ENCODE measurements at regions not wholly inside any gene's neighbourhood (a gene's known extent, or its start where the extent isn't known, plus 50 kb on each side); places are given as distances from the start of the nearest gene placed in this dataset.

DNA sequence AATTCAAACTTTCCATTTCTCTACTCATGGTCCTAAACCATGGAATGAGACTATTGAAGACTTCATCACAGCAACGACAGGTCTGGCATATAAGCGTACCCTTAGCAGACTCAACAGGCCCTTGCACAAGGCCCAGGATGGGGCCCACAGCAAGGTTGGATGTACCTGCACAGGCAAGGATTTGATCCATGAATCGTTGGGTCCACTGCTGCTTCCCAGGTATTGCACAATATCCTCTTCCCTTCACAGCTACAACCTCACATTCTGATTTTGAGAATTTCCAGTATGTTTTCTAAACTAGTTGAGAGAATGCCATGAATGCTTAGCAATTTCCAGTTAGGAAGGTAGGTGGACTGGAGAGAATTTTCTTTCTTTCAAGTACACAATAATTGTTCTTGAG lies 515.8 kb downstream of the SUCLG1 start:
- Histone ChIP-seq H2BK5ac (ENCODE audit: low read length) (peak overlapping the region; percentile 56), H3K4me3 (ENCODE audit: low read length) (no peak overlapping the region), H3K18ac (ENCODE audit: low read length) (peak overlapping the region; percentile 54), H3K36me3 (ENCODE audit: control insufficient read depth, insufficient read depth, low read length) (no peaks in the 10 kb centered on the region), H3K9ac (ENCODE audit: low read length) (no peak overlapping the region), H3K27me3 (ENCODE audit: insufficient read depth, low read length, poor library complexity) (no peaks in the 10 kb centered on the region), H3K4me2 (ENCODE audit: low read length) (no peak overlapping the region), H4K5ac (ENCODE audit: low read length) (no peak overlapping the region), H3K56ac (ENCODE audit: low read length) (no peak overlapping the region), H3K4me1 (ENCODE audit: control insufficient read depth, low read depth, low read length) (peaks cover 2% of the 10 kb centered on the region), H3K23ac (ENCODE audit: low read length) (no peak overlapping the region), H3K79me2 (ENCODE audit: control insufficient read depth, insufficient read depth, low read length) (no peaks in the 10 kb centered on the region), H2AK5ac (ENCODE audit: low read length) (peak overlapping the region; percentile 39), H2BK120ac (ENCODE audit: low read depth, low read length) (no peak overlapping the region), H3K4ac (ENCODE audit: low read depth, low read length) (no peak overlapping the region), H2BK15ac (replicated peaks; ENCODE audit: low read depth) (no peak overlapping the region), H4K8ac (ENCODE audit: low read depth, low read length) (no peak overlapping the region), H3K27ac (ENCODE audit: low read depth, low read length) (no peak overlapping the region), H3K79me1 (ENCODE audit: low read length) (no peaks in the 10 kb centered on the region)
- no CpG with 5 or more reads among the region's 3 CpGs for WGBS (ENCODE audit: extremely low coverage, insufficient coverage, low lambda C conversion rate)
- DNase-seq = no peak

DNA sequence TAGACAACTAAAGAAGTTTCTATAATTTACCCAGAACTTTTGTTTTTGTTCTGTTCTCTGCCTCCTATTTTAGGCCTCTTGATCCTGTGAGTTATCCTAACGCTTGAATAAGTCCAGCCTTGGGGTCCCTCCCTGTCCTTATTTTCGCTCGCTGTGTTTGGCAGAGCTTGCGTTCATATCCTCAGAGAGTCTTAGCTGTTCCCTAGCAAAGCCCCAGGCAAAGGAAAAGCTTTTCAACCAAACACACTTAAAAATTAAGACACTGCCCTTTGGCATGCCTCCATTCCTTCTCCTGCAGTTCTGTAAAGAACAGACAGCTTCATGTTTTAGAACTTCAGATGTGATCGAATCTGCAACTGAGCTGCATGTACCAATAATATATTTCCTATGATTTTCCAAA lies 517.2 kb downstream of the SUCLG1 start:
- Histone ChIP-seq H3K79me1 (ENCODE audit: low read length) (no peaks in the 10 kb centered on the region), H3K4me1 (ENCODE audit: control insufficient read depth, low read depth, low read length) (peaks cover 2% of the 10 kb centered on the region), H3K27me3 (ENCODE audit: insufficient read depth, low read length, poor library complexity) (no peaks in the 10 kb centered on the region), H2AK5ac (ENCODE audit: low read length) (no peak overlapping the region), H4K5ac (ENCODE audit: low read length) (no peak overlapping the region), H3K4me3 (ENCODE audit: low read length) (no peak overlapping the region), H2BK5ac (ENCODE audit: low read length) (no peak overlapping the region), H4K8ac (ENCODE audit: low read depth, low read length) (no peak overlapping the region), H2BK120ac (ENCODE audit: low read depth, low read length) (no peak overlapping the region), H3K36me3 (ENCODE audit: control insufficient read depth, insufficient read depth, low read length) (no peaks in the 10 kb centered on the region), H3K56ac (ENCODE audit: low read length) (no peak overlapping the region), H3K4me2 (ENCODE audit: low read length) (no peak overlapping the region), H3K79me2 (ENCODE audit: control insufficient read depth, insufficient read depth, low read length) (no peaks in the 10 kb centered on the region), H3K23ac (ENCODE audit: low read length) (no peak overlapping the region), H2BK15ac (replicated peaks; ENCODE audit: low read depth) (no peak overlapping the region), H3K9ac (ENCODE audit: low read length) (no peak overlapping the region), H3K18ac (ENCODE audit: low read length) (peak overlapping the region; percentile 80), H3K4ac (ENCODE audit: low read depth, low read length) (no peak overlapping the region), H3K27ac (ENCODE audit: low read depth, low read length) (no peak overlapping the region)
- WGBS (ENCODE audit: extremely low coverage, insufficient coverage, low lambda C conversion rate) = no CpG with 5 or more reads among the region's 5 CpGs
- no peak for DNase-seq

DNA sequence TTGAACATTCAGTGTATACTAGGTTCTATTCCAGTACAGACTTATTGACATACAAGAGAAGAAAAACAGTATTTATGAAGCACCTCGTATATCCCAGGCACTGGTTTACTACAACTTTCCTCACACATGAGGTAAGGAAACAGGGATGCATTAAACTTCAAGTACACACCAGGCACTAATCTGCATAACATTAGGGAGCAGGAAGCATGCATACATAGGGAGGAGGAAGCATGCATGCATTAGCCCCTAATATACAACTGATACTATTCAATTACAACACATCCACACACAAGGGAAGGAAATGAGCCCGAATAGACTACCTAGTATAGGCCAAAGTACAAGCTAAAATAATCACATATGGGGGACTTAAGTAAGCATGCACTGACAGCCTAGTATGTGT lies 525.3 kb downstream of the SUCLG1 start:
- no peak overlapping the region for H3K4ac ChIP-seq (ENCODE audit: low read depth, low read length)
- no peak overlapping the region for H2AK5ac ChIP-seq (ENCODE audit: low read length)
- no peak overlapping the region for H3K56ac ChIP-seq (ENCODE audit: low read length)
- no CpG with 5 or more reads among the region's 2 CpGs for WGBS (ENCODE audit: extremely low coverage, insufficient coverage, low lambda C conversion rate)
- H4K8ac ChIP-seq (ENCODE audit: low read depth, low read length) = no peak overlapping the region
- no peak overlapping the region for H3K23ac ChIP-seq (ENCODE audit: low read length)
- H3K4me2 ChIP-seq (ENCODE audit: low read length) = no peak overlapping the region
- no peak overlapping the region for H2BK120ac ChIP-seq (ENCODE audit: low read depth, low read length)
- no peak overlapping the region for H3K18ac ChIP-seq (ENCODE audit: low read length)
- H3K9ac ChIP-seq (ENCODE audit: low read length) = no peak overlapping the region
- H3K27ac ChIP-seq (ENCODE audit: low read depth, low read length) = no peak overlapping the region
- H3K4me3 ChIP-seq (ENCODE audit: low read length) = no peak overlapping the region
- H2BK15ac ChIP-seq (replicated peaks; ENCODE audit: low read depth) = no peak overlapping the region
- no peaks in the 10 kb centered on the region for H3K79me1 ChIP-seq (ENCODE audit: low read length)
- no peaks in the 10 kb centered on the region for H3K36me3 ChIP-seq (ENCODE audit: control insufficient read depth, insufficient read depth, low read length)
- H3K79me2 ChIP-seq (ENCODE audit: control insufficient read depth, insufficient read depth, low read length) = no peaks in the 10 kb centered on the region
- no peaks in the 10 kb centered on the region for H3K27me3 ChIP-seq (ENCODE audit: insufficient read depth, low read length, poor library complexity)
- no peak overlapping the region for H4K5ac ChIP-seq (ENCODE audit: low read length)
- no peaks in the 10 kb centered on the region for H3K4me1 ChIP-seq (ENCODE audit: control insufficient read depth, low read depth, low read length)
- no peak overlapping the region for H2BK5ac ChIP-seq (ENCODE audit: low read length)
- DNase-seq = peak; percentile 8

DNA sequence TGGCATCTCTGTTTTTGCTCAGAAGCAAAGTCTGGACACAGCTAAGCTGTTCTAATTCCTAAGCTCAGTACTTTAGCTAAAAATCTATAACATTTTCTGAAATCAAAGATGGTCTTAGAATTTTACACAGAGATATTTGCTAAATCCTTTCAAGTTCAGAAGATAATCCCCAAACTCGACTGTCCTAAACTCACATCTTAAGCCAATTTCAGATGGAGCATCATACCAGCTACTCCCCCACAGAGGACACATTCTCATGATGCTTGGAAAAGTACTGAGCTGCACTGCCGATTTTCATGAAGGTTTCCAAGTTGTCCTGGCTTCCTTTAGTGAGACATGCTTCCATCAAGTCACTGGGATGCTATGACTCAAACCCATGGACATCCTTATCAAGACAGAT lies 535.5 kb downstream of the SUCLG1 start:
- Histone ChIP-seq H4K8ac (ENCODE audit: low read depth, low read length) (no peak overlapping the region), H3K4me3 (ENCODE audit: low read length) (no peak overlapping the region), H3K56ac (ENCODE audit: low read length) (no peak overlapping the region), H3K4me1 (ENCODE audit: control insufficient read depth, low read depth, low read length) (no peaks in the 10 kb centered on the region), H3K9ac (ENCODE audit: low read length) (no peak overlapping the region), H3K23ac (ENCODE audit: low read length) (no peak overlapping the region), H3K79me1 (ENCODE audit: low read length) (no peaks in the 10 kb centered on the region), H2BK120ac (ENCODE audit: low read depth, low read length) (no peak overlapping the region), H3K4ac (ENCODE audit: low read depth, low read length) (no peak overlapping the region), H2BK5ac (ENCODE audit: low read length) (no peak overlapping the region), H3K36me3 (ENCODE audit: control insufficient read depth, insufficient read depth, low read length) (no peaks in the 10 kb centered on the region), H3K4me2 (ENCODE audit: low read length) (no peak overlapping the region), H3K27ac (ENCODE audit: low read depth, low read length) (no peak overlapping the region), H3K18ac (ENCODE audit: low read length) (no peak overlapping the region), H2AK5ac (ENCODE audit: low read length) (no peak overlapping the region), H3K79me2 (ENCODE audit: control insufficient read depth, insufficient read depth, low read length) (no peaks in the 10 kb centered on the region), H4K5ac (ENCODE audit: low read length) (no peak overlapping the region), H2BK15ac (replicated peaks; ENCODE audit: low read depth) (no peak overlapping the region), H3K27me3 (ENCODE audit: insufficient read depth, low read length, poor library complexity) (no peaks in the 10 kb centered on the region)
- DNase-seq = no peak
- WGBS (ENCODE audit: extremely low coverage, insufficient coverage, low lambda C conversion rate) = no CpG with 5 or more reads among the region's 2 CpGs

DNA sequence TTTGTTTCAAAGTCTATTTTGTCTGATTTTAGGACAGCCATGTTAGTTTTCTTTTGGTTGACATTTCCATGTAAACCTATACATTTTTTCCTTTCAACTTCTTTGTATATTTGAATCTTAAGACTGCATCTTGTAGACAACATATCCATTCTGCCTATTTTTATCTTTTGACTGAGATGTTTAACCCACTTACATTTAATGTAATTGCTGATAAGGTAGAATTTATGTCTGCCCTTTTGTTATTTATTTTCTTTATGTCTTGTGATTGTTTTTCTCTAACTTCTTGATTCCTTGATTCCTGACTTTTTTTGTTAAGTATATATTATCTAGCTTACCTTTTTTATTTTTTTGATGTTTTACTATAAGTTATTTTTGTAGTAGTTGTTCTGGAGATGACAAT lies 542.5 kb downstream of the SUCLG1 start:
- Histone ChIP-seq H2BK15ac (replicated peaks; ENCODE audit: low read depth) (no peak overlapping the region), H4K8ac (ENCODE audit: low read depth, low read length) (no peak overlapping the region), H3K4ac (ENCODE audit: low read depth, low read length) (no peak overlapping the region), H3K18ac (ENCODE audit: low read length) (no peak overlapping the region), H2BK5ac (ENCODE audit: low read length) (no peak overlapping the region), H3K79me1 (ENCODE audit: low read length) (no peaks in the 10 kb centered on the region), H3K4me2 (ENCODE audit: low read length) (no peak overlapping the region), H3K56ac (ENCODE audit: low read length) (no peak overlapping the region), H3K27ac (ENCODE audit: low read depth, low read length) (no peak overlapping the region), H2BK120ac (ENCODE audit: low read depth, low read length) (no peak overlapping the region), H3K23ac (ENCODE audit: low read length) (no peak overlapping the region), H3K36me3 (ENCODE audit: control insufficient read depth, insufficient read depth, low read length) (no peaks in the 10 kb centered on the region), H3K4me3 (ENCODE audit: low read length) (no peak overlapping the region), H2AK5ac (ENCODE audit: low read length) (no peak overlapping the region), H3K27me3 (ENCODE audit: insufficient read depth, low read length, poor library complexity) (no peaks in the 10 kb centered on the region), H3K9ac (ENCODE audit: low read length) (no peak overlapping the region), H3K4me1 (ENCODE audit: control insufficient read depth, low read depth, low read length) (no peaks in the 10 kb centered on the region), H4K5ac (ENCODE audit: low read length) (no peak overlapping the region), H3K79me2 (ENCODE audit: control insufficient read depth, insufficient read depth, low read length) (no peaks in the 10 kb centered on the region)
- DNase-seq = no peak

DNA sequence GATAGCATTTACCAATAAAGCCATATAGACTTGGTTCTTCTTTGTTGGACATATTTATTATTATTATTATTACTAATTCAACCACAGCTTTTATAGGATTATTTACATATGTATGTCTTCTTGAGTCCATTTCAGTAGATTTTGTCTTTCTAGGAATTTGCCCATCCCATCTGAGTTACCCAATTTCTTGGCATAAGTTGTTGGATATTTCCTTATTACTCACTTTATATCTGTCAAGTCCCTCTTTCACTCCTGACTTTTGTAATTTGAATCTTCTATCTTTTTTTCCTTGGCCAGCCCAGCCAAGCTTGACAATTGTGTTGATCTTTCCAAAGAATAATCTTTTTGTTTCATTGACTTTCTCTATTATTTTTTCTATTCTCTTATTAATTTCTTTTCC lies 543.7 kb downstream of the SUCLG1 start:
- no peak overlapping the region for H3K23ac ChIP-seq (ENCODE audit: low read length)
- H2AK5ac ChIP-seq (ENCODE audit: low read length) = no peak overlapping the region
- H3K4me3 ChIP-seq (ENCODE audit: low read length) = no peak overlapping the region
- no peak overlapping the region for H3K4ac ChIP-seq (ENCODE audit: low read depth, low read length)
- H3K56ac ChIP-seq (ENCODE audit: low read length) = no peak overlapping the region
- DNase-seq = no peak
- no peaks in the 10 kb centered on the region for H3K79me1 ChIP-seq (ENCODE audit: low read length)
- H3K79me2 ChIP-seq (ENCODE audit: control insufficient read depth, insufficient read depth, low read length) = no peaks in the 10 kb centered on the region
- no peak overlapping the region for H3K9ac ChIP-seq (ENCODE audit: low read length)
- H3K36me3 ChIP-seq (ENCODE audit: control insufficient read depth, insufficient read depth, low read length) = no peaks in the 10 kb centered on the region
- no peak overlapping the region for H4K8ac ChIP-seq (ENCODE audit: low read depth, low read length)
- H3K18ac ChIP-seq (ENCODE audit: low read length) = no peak overlapping the region
- no peaks in the 10 kb centered on the region for H3K4me1 ChIP-seq (ENCODE audit: control insufficient read depth, low read depth, low read length)
- no peak overlapping the region for H2BK5ac ChIP-seq (ENCODE audit: low read length)
- H3K4me2 ChIP-seq (ENCODE audit: low read length) = no peak overlapping the region
- H2BK120ac ChIP-seq (ENCODE audit: low read depth, low read length) = no peak overlapping the region
- H2BK15ac ChIP-seq (replicated peaks; ENCODE audit: low read depth) = no peak overlapping the region
- no peak overlapping the region for H3K27ac ChIP-seq (ENCODE audit: low read depth, low read length)
- H4K5ac ChIP-seq (ENCODE audit: low read length) = no peak overlapping the region
- no peaks in the 10 kb centered on the region for H3K27me3 ChIP-seq (ENCODE audit: insufficient read depth, low read length, poor library complexity)

Data from mesendoderm (in vitro differentiated cells).